Esophagus muscularis mucosa (tissue), 3 donors: ENCODE measurements at regions not wholly inside any gene's neighbourhood (a gene's known extent, or its start where the extent isn't known, plus 50 kb on each side); places are given as distances from the start of the nearest gene placed in this dataset.

Experiments used
- CTCF ChIP-seq, 3 experiments: fragments of 200-600 bp in 2 of 3; fragments of 450-650 bp in 1 of 3; sonication (generic) in 2 of 3; IDR thresholded peaks; one replicate each; pipeline ENCODE4 v1.5.1; 2017 to 2019; ENCODE audit warnings: antibody characterized with exemption in 3 of 3, mild to moderate bottlenecking in 2 of 3, moderate library complexity in 1 of 3
- POLR2A ChIP-seq: fragments of 450-650 bp; IDR thresholded peaks from one replicate; pipeline ENCODE4 v1.6.1; 2017; ENCODE audit warnings: antibody characterized with exemption, moderate library complexity, mild to moderate bottlenecking, low read depth

GRCh38 chr9:21574261-21574660 is 92.1 kb upstream of the IFNE start:
- TF ChIP-seq CTCF (IDR thresholded peaks at IDR 0.05) (no peak), POLR2A (no peak)
